MM.1S (cell line): ENCODE measurements at regions not wholly inside any gene's neighbourhood (a gene's known extent, or its start where the extent isn't known, plus 50 kb on each side); places are given as distances from the start of the nearest gene placed in this dataset.

ENCODE experiments used
- CTCF ChIP-seq: fragments of 300-600 bp; sonication (generic); IDR thresholded peaks from 2 replicates; pipeline ENCODE4 v1.5.1; 2016; ENCODE audit warnings: antibody characterized with exemption, low read length, mixed read lengths
- EZH2 ChIP-seq: fragments of 300-600 bp; sonication (generic); optimal IDR thresholded peaks from 2 replicates; pipeline ENCODE3; 2017; ENCODE audit warnings: low read depth, mild to moderate bottlenecking, antibody characterized with exemption, low read length, mixed read lengths

GRCh38 chr7:52715701-52716100 is 319.7 kb upstream of the POM121L12 start:
- TF ChIP-seq CTCF, result no peak
- no peak for TF ChIP-seq EZH2
